NT2/D1 (cell line): ENCODE measurements at regions not wholly inside any gene's neighbourhood (a gene's known extent, or its start where the extent isn't known, plus 50 kb on each side); places are given as distances from the start of the nearest gene placed in this dataset.

Experiments
- SUZ12 ChIP-seq: IDR thresholded peaks from 2 replicates; pipeline ENCODE4 v1.6.1; 2011; ENCODE audit not compliant: insufficient read length, insufficient read depth; ENCODE audit errors: extremely low read depth
- YY1 ChIP-seq: IDR thresholded peaks from 2 replicates; pipeline ENCODE4 v1.6.1; 2011; ENCODE audit not compliant: insufficient read length, insufficient read depth
- ZNF274 ChIP-seq: IDR thresholded peaks from 2 replicates; pipeline ENCODE4 v1.6.1; 2011; ENCODE audit warnings: mild to moderate bottlenecking, low read depth, low read length

- no peak for TF ChIP-seq YY1
- no peak for TF ChIP-seq ZNF274
- TF ChIP-seq SUZ12: no peak
Measured at GRCh38 chr1:98045767-98046641, 125.2 kb upstream of the DPYD start.
